Hepatocyte (in vitro differentiated cells): ENCODE measurements at regions not wholly inside any gene's neighbourhood (a gene's known extent, or its start where the extent isn't known, plus 50 kb on each side); places are given as distances from the start of the nearest gene placed in this dataset.
A peak's percentile ranks its signal among the peaks of the same experiment; 100 is the strongest.

Experiments used
- DNase-seq: peaks from one replicate; pipeline ENCODE4 v3.0.0-alpha.2; 2016; ENCODE audit warnings: low spot score
- H2AFZ ChIP-seq: fragments of 200-600 bp; sonication (generic); 2 replicates; pipeline ENCODE4 v1.6.0; 2016; ENCODE audit warnings: antibody characterized with exemption, mild to moderate bottlenecking
- H3K27ac ChIP-seq: fragments of 200-600 bp; sonication (generic); 2 replicates; pipeline ENCODE4 v1.5.1; 2016; ENCODE audit warnings: mild to moderate bottlenecking
- H3K27me3 ChIP-seq: fragments of 200-600 bp; sonication (generic); 2 replicates; pipeline ENCODE4 v1.6.1; 2016
- H3K36me3 ChIP-seq: fragments of 200-600 bp; sonication (generic); replicated peaks from 2 replicates; pipeline ENCODE4 v1.5.1; 2016; ENCODE audit warnings: low read depth; ENCODE audit not compliant: insufficient read depth
- H3K4me1 ChIP-seq: fragments of 200-600 bp; sonication (generic); 2 replicates; pipeline ENCODE4 v1.5.1; 2016; ENCODE audit warnings: mild to moderate bottlenecking, moderate library complexity; ENCODE audit not compliant: insufficient read depth
- H3K4me2 ChIP-seq: fragments of 200-600 bp; sonication (generic); 2 replicates; pipeline ENCODE4 v1.6.0; 2016
- H3K4me3 ChIP-seq: fragments of 200-600 bp; sonication (generic); 2 replicates; pipeline ENCODE4 v1.5.1; 2016; ENCODE audit warnings: mild to moderate bottlenecking
- H3K79me2 ChIP-seq: fragments of 200-600 bp; sonication (generic); 2 replicates; pipeline ENCODE4 v1.6.0; 2017; ENCODE audit warnings: mild to moderate bottlenecking
- H3K9me2 ChIP-seq: fragments of 200-600 bp; sonication (generic); replicated peaks from 2 replicates; pipeline ENCODE4 v1.6.0; 2017; ENCODE audit warnings: mild to moderate bottlenecking; ENCODE audit not compliant: insufficient read depth
- H3K9me3 ChIP-seq: fragments of 200-600 bp; sonication (generic); 2 replicates; pipeline ENCODE4 v1.5.1; 2016; ENCODE audit warnings: low read depth, mild to moderate bottlenecking
- H4K20me1 ChIP-seq: fragments of 200-600 bp; sonication (generic); 2 replicates; pipeline ENCODE4 v1.6.0; 2016; ENCODE audit warnings: mild to moderate bottlenecking; ENCODE audit not compliant: insufficient read depth, poor library complexity, severe bottlenecking
- EZH2 ChIP-seq: fragments of 200-600 bp; sonication (generic); IDR thresholded peaks from 2 replicates; pipeline ENCODE4 v1.6.1; 2016; ENCODE audit warnings: antibody characterized with exemption, mild to moderate bottlenecking, borderline replicate concordance
- EZH2phosphoT487 ChIP-seq: fragments of 200-600 bp; sonication (generic); IDR thresholded peaks from one replicate; pipeline ENCODE4 v1.6.1; 2018; ENCODE audit warnings: antibody characterized with exemption, mild to moderate bottlenecking, low read depth, moderate library complexity; ENCODE audit not compliant: unreplicated experiment, severe bottlenecking
- WGBS: methylation state at CpG from one replicate; pipeline ENCODE4 v1.1.6; 2016; ENCODE audit warnings: low lambda C conversion rate; ENCODE audit errors: missing lambda C conversion rate; 5-methylcytosine and 5-hydroxymethylcytosine counted together
- TF ChIP-seq, protein P1 (sequence below): fragments of 200-600 bp; sonication (generic); IDR thresholded peaks from 2 replicates; pipeline ENCODE4 v1.5.1; 2016; ENCODE audit warnings: antibody characterized with exemption, mild to moderate bottlenecking; ENCODE audit not compliant: poor library complexity

GRCh38 chr17:73902416-73903181, 258.4 kb upstream of the SDK2 start:
- DNase-seq, result peak; percentile 29
- 38% methylated on average over 26 of the region's 26 CpGs for WGBS

DNA sequence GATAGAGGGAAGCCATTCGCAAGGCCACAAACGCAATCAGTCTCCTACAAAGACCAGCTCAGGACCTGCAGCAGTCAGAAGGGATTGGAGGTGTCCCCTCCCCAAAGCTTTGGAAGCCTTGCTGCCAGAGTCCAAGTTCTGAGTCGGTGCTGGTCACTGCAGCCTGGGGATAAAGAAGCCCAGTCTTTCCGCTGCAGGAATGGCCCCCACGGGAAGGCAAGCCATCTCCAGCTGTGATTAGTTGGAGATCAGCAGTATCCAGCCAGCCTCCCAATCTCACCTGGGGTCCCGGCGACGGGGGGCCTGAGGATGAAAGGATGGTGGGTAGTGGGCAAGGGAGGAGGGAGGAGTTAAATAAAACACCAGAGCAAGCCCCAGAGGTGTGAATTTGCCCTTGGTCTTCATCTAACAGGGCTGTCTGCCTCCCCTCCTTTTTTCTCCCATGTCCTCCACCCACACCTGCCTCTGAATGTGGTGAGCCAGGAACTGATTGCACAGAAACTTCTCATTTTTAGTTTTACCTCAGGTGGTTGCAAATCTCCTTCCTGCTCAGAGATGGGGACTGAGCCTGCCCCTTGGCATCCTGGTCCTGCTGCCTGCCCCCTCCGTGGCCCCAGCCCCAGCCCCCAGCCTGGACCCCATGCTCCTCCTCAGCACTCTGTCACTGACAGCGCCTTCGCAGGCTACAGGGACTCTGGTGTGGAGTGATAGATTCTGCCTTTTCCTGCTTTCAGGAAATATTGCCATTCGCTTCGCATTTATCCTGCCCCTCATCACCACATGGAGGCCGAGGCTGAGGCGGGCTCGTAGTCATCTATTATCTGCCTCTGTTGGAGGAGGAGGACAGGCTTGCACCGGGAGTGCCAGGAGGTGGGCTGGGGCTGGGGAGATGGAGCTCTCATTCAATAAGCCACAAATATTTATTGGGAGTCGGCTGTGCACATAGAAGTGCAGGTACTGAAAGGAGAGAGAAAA, 262.9 kb upstream of the SDK2 start:
- Histone ChIP-seq H3K9me2 (no peaks in the 10 kb centered on the region), H4K20me1 (no peaks in the 10 kb centered on the region), H3K27me3 (peaks cover 61% of the 10 kb centered on the region), H3K4me3 (no peak overlapping the region), H2AFZ (no peak overlapping the region), H3K36me3 (no peaks in the 10 kb centered on the region), H3K4me1 (no peaks in the 10 kb centered on the region), H3K27ac (no peak overlapping the region), H3K4me2 (no peak overlapping the region), H3K9me3 (no peaks in the 10 kb centered on the region), H3K79me2 (no peaks in the 10 kb centered on the region)
- TF ChIP-seq EZH2 (no peak), EZH2phosphoT487 (no peak)
- TF ChIP-seq, protein P1, sequence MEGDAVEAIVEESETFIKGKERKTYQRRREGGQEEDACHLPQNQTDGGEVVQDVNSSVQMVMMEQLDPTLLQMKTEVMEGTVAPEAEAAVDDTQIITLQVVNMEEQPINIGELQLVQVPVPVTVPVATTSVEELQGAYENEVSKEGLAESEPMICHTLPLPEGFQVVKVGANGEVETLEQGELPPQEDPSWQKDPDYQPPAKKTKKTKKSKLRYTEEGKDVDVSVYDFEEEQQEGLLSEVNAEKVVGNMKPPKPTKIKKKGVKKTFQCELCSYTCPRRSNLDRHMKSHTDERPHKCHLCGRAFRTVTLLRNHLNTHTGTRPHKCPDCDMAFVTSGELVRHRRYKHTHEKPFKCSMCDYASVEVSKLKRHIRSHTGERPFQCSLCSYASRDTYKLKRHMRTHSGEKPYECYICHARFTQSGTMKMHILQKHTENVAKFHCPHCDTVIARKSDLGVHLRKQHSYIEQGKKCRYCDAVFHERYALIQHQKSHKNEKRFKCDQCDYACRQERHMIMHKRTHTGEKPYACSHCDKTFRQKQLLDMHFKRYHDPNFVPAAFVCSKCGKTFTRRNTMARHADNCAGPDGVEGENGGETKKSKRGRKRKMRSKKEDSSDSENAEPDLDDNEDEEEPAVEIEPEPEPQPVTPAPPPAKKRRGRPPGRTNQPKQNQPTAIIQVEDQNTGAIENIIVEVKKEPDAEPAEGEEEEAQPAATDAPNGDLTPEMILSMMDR, result no peak
- WGBS, result 84% methylated on average over 18 of the region's 18 CpGs
- no peak for DNase-seq

More at GRCh38 chr17:73902416-73903181, 258.4 kb upstream of the SDK2 start:
- Histone ChIP-seq H3K4me3 (no peak overlapping the region), H3K27ac (no peak overlapping the region), H3K9me3 (no peaks in the 10 kb centered on the region), H2AFZ (peak overlapping the region; percentile 79), H3K9me2 (no peaks in the 10 kb centered on the region), H3K4me2 (peak overlapping the region; percentile 94), H3K36me3 (no peaks in the 10 kb centered on the region), H3K79me2 (no peaks in the 10 kb centered on the region), H4K20me1 (no peaks in the 10 kb centered on the region), H3K27me3 (peaks cover 62% of the 10 kb centered on the region), H3K4me1 (no peaks in the 10 kb centered on the region)
- TF ChIP-seq EZH2 (no peak), EZH2phosphoT487 (no peak)
- TF ChIP-seq, protein P1, result no peak

- no peak overlapping the region for H2AFZ ChIP-seq
- H3K79me2 ChIP-seq, result no peaks in the 10 kb centered on the region
- no peaks in the 10 kb centered on the region for H3K36me3 ChIP-seq
- no peak overlapping the region for H3K4me2 ChIP-seq
- DNase-seq, result no peak
- H3K9me2 ChIP-seq, result no peaks in the 10 kb centered on the region
- H3K27me3 ChIP-seq, result peaks cover 52% of the 10 kb centered on the region
- no peak overlapping the region for H3K4me3 ChIP-seq
- H4K20me1 ChIP-seq, result no peaks in the 10 kb centered on the region
- TF ChIP-seq, protein P1, result no peak
- TF ChIP-seq EZH2phosphoT487 (no peak), EZH2 (no peak)
- H3K27ac ChIP-seq, result no peak overlapping the region
- WGBS, result 86% methylated on average over 7 of the region's 7 CpGs
- H3K4me1 ChIP-seq, result no peaks in the 10 kb centered on the region
- no peaks in the 10 kb centered on the region for H3K9me3 ChIP-seq
Observed at GRCh38 chr17:73909186-73909585, 264.9 kb upstream of the SDK2 start.
